Activated CD8-positive, alpha-beta memory T cell treated with anti-CD3 and anti-CD28 coated beads, Interleukin-2, amount 50 U/mL, for 48 hours (primary cell): ENCODE measurements at regions not wholly inside any gene's neighbourhood (a gene's known extent, or its start where the extent isn't known, plus 50 kb on each side); places are given as distances from the start of the nearest gene placed in this dataset.

Experiments
- DNase-seq: peaks from one replicate; pipeline ENCODE4 v3.0.0-alpha.2; 2020

DNA sequence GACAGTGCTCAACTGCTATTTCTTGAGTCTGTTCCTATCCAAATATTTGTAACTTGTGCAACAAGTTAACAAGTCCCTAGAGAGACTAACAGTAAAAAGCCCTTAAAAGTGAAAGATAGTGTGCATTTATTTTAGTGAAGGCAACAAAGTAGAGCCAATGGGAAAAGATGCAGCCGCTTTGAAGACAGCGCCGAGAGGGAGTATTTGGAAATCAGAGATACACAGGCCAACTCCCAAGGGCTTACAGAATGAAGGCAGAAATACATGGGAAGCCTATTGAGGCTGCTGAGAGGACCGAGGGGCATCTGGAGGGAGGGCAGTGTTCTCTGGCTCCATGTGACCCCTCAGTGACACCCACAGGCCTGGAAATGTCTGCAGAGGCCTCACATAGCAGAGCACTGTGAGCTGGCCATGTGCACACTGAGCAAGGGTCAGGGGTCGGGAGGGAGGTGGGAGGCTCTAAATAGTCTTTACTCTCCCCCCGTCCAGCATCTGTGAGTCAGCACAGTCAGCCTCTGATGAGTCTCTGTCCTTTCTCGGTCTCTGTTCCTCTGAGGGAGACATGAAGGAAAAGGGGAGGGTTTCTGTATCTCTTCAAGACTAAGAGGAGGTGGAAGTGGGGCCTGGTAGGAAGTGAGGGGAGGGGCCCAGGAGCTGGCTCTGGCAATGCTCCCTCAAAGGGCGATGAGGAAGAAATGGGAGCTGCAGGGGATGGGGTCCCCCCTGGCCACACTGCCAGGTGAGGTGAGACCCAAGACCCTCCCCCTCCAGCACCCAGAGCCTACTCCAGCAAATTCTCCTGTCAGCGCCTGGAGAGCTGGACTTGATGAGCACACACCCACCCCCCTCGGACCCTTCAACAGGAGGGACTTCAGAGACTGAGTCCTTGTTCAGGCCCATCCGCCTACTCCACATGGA is 133.6 kb downstream of the SP3 start:
- DNase-seq = no peak

DNA sequence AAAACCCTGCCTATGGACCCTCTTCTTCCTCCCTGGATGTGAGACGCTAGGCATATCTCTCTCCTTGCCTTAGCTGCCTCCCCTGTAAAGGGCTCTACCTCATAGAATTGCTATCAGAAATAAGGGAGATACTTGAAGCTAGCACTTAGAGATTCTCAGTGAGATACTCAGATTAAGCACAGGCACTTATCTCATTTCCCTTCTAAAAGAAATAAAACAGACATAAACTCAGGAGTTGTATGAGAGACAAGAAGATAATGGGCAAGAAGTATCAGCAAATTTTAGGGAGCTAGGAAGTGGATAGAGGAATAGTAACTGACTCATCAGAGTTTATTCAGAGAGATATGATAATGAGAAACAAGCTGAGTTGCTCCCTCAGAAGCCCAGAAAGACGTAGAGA is 131.0 kb downstream of the SP3 start:
- no peak for DNase-seq

DNA sequence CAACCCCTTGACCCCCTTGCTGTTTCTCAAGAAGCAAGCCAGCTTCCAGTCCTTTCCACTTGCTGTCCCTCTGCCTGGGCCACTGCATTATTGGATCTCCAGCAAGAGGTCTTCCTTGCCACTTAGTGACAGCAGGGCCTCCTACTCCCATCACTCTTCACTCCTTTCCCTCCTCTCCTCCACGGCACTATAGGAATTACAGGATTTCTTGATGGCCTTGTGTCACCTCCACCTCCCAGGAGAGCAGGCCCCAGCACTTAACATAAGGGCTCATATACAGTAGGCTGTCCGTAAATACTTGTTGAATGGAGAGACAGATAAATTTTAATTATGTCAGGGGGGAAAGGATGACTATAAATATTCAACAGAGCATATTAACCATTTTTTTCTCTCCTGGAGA is 129.4 kb downstream of the SP3 start:
- DNase-seq = no peak

DNA sequence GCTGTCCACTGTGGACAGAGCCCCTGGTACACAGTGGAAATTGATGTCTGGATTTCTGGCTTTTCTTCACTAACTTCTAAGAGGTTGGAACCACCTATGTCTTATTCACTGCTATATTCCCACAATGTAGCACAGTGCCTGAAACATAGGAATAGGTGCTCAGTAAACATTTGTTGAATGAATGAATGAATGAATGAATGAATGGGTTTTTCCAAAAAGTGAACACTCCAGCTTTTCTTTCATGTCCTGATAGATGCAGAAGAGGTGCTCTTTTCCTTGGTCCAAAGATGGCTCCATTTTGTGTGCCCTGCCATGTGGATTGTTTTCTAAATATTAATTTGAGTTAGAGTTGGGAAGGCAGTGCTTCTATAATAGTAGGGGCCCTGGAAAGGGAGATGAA is 124.1 kb downstream of the SP3 start:
- no peak for DNase-seq

DNA sequence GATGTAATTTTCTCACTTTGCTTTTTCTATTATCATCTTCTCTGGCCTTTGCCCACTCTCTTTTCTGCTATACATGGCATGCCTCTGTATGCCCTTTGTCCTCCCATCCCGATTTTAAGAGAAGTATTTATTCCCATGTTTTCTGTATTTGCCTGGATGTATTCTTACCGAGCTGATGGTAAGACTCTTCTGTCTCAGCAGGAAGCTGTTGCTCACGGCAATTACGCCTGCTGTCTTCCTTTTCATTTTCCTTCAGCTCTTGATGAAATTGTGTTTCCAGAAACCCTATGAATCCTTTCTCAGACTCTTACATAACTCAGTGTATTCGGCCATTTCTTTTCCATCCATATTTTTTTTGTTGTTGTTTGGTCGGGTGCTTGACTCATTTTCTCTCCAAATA is 121.6 kb downstream of the SP3 start:
- DNase-seq = no peak

DNA sequence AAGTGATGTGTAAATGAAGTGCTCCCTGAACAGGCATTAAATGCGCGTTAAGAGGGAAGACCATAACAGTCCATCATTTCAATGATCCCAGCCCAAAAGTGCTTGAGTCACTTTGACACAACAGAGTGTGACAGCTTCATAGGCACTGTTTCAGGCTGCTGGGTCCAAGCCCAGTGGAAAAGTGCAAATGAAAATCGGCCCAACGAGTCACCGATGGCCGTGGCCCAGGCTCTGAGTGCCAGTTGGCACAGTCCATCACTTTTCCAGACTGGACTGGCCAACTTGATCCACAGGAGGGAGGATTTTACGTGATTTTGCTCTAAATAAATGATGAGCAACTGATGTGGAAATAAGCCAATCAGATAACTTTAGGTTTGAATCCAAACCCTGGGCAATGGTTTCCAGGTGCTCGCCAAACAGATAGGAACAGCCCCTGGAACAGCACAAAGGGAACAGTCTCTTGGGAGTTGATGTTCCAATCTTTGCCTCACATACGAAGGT is 114.0 kb downstream of the SP3 start:
- no peak for DNase-seq

DNA sequence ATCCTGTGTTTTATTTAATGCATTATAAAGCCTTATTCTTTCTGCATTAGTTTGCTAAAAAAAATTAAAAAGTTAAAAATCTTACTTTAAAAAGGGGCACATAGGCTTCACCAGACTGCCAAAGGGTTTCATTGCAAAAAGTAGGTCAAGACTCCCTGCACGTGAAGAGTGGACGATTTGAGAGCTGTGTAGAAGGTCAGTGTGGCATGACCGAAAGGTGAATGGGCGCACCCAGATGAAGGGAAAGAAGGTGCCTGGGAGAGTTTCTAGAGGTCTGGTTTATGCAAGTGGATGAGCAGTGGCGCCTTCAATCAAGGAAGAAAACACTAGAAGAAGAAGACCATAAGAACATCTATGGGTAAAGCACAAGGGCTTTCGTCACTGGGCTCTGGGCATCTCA is 111.0 kb downstream of the SP3 start:
- DNase-seq = no peak

DNA sequence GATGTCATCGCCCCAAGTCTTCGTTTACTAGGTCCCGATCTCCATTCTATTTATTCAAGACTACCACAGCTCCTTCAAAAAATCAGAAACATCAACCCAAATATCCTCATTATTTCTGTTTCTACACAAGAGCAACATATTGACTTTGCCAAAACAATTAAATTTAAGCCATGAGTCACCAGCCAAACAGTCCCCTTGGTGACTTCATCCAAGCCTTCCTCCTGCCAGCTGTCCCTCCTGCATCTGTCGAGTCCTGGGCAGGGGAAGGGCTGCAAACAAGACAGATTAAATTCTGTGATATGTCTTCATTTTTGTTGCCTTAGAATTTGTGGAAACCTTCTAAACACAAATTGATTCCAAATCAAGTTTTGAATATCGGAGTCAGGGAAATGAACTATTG is 110.3 kb downstream of the SP3 start:
- DNase-seq = no peak

DNA sequence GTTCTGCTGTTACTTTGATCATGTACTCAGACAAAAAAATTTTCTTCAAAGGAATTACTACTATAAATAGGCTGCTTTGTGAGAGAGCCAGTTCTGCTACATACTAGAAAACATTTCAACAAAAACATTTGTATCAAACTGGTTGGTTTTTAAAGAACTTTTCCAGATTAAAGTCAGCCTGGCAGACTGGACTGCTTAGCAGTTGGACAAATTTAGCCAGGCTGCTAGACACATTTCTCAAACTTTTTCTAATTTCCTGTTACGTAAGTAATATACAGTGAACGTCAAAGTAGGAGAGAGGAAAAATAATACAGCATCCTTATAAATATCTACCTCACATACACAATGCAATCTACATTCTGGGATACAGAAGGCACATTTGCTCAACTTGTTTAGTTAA is 109.5 kb downstream of the SP3 start:
- no peak for DNase-seq
